NCI-H2196 (cell line): ENCODE measurements at regions not wholly inside any gene's neighbourhood (a gene's known extent, or its start where the extent isn't known, plus 50 kb on each side); places are given as distances from the start of the nearest gene placed in this dataset.

Experiments used
- DNase-seq: peaks from one replicate; lab custom pipeline; 2025; ENCODE audit not compliant: unreplicated experiment; lab: John Stamatoyannopoulos, UW

DNA sequence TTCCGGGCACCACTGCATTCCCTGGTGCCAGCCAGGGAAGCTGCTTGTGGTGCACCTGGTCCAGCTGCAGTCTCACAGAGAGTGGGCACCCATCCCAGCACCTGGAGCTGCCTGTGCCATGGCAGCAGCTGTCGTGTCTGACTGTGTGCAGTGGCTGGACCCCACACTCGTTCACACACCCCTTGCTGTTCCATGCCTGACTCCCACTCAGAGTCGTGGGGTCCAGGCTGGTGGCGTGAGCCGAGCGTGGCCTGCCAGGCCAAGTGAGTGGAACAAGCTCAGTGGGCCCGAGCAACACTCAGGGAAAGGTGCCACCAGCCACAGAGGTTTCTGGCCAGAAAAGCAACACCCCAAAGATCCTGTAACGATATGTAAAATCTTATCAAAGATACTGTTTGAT lies 97.2 kb upstream of the KCNK1 start:
- DNase-seq: no peak

DNA sequence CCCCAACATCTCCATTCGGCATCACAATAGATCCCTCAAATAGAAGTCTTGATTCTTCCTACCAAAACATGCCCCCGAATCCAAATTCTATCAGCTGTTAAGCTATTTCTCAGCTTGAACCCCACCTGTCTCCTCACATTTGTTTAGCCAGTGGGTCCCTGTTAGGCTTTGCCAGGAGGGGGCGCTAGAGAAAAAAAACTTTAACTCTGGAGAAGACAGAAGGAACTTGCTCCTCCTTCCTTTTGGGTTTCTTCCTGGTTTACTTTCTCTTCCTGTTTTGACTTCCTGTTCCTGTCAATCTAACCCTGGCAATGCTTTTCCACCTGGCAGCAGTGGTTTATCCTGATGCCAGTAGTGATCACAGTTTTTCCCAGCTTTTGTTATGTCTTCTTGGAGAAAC lies 95.6 kb upstream of the KCNK1 start:
- no peak for DNase-seq

DNA sequence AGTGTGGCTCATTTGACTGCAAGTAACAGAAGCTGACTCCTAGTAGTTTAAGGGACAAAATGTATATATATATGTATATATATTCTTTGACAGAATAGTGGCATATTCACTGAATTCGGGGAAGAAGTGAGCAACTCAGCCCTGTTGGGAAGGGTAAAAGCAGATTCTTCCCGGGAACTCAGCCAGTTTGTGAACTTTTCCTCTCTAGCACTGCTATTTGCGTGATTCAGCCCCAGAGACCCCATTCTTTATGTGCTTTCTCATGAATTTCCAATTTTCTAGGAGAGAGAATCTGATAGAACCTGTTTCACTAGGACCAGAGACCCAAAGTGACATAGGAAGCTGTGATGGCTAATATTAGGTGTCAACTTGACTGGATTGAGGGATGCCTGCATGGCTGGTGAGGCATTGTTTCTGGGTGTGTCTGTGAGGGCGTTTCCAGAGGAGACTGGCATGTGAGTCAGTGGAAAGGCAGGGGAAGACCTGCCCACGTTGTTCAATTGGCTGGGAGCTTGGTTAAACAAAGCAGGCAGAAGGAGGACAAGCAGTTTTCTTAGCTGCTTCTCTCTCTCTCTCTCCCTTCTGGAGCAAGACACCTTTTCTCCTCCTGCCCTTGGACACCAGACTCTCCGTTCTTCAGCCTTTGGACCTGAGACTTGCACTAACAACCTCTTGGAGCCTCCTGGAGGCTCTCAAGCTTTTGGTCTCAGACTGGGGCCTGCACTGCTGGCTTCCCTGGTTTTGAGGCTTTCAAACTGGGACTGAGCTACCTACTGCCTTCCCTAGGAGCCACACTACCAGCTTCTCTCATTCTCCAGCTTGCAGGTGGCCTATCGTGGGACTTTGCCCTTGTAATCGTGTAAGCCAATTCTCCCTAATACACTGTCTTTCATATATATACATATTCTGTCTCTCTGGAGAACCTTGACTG lies 93.4 kb upstream of the KCNK1 start:
- DNase-seq: no peak

DNA sequence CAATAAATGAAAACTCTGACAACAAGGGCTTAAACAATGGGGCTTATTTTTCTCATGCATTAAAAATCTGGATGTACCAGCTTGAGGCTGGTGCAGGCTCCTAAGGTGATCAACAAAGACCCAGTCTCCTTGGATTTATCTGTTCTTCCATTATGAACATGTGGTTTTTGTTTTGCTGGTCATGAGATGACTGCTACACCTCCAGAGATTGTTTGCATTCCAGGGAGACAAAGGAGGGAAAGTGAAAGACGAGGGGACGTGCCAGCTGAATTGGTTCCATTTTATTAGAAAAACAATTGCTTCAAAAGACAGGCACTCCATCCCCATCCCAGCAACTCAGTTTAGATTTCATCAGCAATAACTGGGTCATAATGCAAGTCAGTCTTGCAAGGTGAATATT lies 90.9 kb upstream of the KCNK1 start:
- DNase-seq: no peak

- no peak for DNase-seq
Observed at GRCh38 chr1:233527818-233528217, 86.1 kb upstream of the KCNK1 start.

- no peak for DNase-seq
Observed at GRCh38 chr1:233530665-233531386, 83.1 kb upstream of the KCNK1 start.

- no peak for DNase-seq
Observed at GRCh38 chr1:233540816-233541215, 73.1 kb upstream of the KCNK1 start.

DNA sequence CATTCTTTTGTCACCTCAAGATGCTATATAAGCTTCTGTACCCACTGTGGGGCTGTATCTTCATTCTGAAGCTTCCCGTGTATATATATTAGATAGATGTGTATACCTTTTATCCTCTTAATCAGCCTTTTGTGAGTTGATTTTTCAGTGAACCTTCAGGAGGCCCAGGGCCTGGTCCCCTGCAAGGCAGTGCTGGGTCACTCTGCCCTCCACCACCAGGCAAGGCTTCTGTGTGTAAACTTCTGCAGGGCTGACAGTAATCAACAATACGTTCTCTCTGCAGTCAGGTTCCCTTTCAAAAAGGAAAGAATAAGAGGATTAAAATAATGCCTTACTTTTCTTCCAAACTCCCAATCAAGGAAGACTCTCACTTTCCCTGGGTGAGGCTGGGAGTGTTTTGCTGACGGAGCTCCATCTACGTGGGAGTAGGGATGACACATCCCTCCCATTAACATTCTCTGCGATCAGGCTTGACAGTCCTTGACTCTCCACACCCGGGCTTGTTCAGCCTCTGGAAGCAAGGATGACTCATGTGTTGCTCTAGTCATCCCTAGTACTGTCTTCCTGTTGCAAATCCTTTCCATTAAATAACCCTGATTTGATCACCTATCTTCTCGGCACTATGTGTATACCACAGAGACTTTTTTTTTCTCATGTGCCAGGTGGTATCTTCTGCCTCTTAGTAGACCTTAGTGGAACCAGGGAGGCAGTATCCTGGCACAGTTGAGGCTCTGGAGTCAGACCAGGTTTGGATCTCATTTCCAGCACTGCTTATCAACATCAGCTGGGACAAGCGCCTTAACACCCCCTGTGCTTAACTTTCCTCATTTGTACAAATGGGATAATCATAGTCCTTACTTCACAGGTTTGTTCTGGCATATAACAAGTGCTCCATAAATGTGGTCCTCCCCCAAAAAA lies 70.3 kb upstream of the KCNK1 start:
- DNase-seq: peak; percentile 1

GRCh38 chr1:233544304-233544703 lies 69.6 kb upstream of the KCNK1 start:
- DNase-seq: no peak

DNA sequence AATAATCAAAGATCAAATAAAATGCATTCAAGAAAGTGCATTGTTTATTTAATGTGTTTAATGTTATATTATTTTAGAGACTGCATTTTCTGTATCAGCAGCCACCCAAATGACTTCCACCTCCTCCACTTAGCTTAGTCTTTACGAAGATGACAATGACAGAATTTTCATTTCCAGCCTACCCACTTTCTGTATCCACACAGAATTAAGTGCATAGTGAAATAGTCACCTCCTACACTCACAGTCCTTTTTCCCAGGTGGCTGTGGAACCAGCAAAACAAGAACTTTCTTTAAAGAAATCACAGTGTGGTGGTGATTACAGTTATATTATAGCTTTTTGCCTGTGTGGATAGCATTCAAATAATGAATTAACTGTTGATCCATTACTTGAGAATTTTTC lies 66.2 kb upstream of the KCNK1 start:
- DNase-seq: no peak

- DNase-seq: no peak
Observed at GRCh38 chr1:233549404-233549803, 64.5 kb upstream of the KCNK1 start.

GRCh38 chr1:233549917-233550316 lies 64.0 kb upstream of the KCNK1 start:
- DNase-seq: no peak

DNA sequence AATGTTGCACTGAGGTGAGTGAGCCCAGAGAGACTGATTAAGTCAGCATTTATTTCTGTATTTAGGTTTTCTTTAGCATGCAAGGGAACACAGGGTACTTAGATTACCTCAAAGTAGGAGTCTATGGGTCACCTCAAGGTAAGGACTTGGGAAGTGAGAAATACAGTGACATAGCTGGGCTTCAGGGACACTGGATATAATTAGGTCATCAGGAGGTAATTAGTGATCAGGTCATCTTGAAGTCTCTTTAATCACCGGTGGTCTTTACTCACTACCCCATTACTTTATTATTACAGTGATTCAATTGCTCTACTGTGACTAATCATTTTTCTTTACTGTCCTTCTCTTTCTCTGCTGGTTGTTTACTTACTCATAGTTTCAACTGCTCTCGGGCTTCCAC lies 59.9 kb upstream of the KCNK1 start:
- DNase-seq: no peak

GRCh38 chr1:233561708-233562426 lies 52.0 kb upstream of the KCNK1 start:
- DNase-seq: no peak
